Astrocyte (in vitro differentiated cells and primary cell): ENCODE measurements at regions not wholly inside any gene's neighbourhood (a gene's known extent, or its start where the extent isn't known, plus 50 kb on each side); places are given as distances from the start of the nearest gene placed in this dataset.

Experiments
- DNase-seq: peaks from one replicate; pipeline ENCODE4 v3.0.0-alpha.2; 2010; ENCODE audit warnings: low read depth
- FAIRE-seq: peaks from 2 replicates; lab custom pipeline; 2011; peaks lifted over from hg19 to GRCh38; lab: Jason Lieb, UNC
- H2AFZ ChIP-seq: 2 replicates; pipeline ENCODE4 v1.6.0; 2012; ENCODE audit warnings: low read depth, low read length, inconsistent platforms
- H3K27ac ChIP-seq: 2 replicates; pipeline ENCODE4 v1.5.1; 2011; ENCODE audit warnings: low read depth, low read length, inconsistent platforms
- H3K27me3 ChIP-seq: 2 replicates; pipeline ENCODE4 v1.6.0; 2011; ENCODE audit warnings: low read length, inconsistent platforms; ENCODE audit not compliant: insufficient read depth
- H3K36me3 ChIP-seq: 2 replicates; pipeline ENCODE4 v1.5.1; 2011; ENCODE audit warnings: low read length, inconsistent platforms; ENCODE audit not compliant: insufficient read depth
- H3K4me1 ChIP-seq: 2 replicates; pipeline ENCODE4 v1.5.1; 2011; ENCODE audit warnings: low read length, inconsistent platforms; ENCODE audit not compliant: insufficient read depth
- H3K4me2 ChIP-seq: 2 replicates; pipeline ENCODE4 v1.6.0; 2012; ENCODE audit warnings: low read length, inconsistent platforms
- H3K4me3 ChIP-seq: 2 replicates; pipeline ENCODE4 v1.5.1; 2011; ENCODE audit warnings: low read depth, mild to moderate bottlenecking, low read length, inconsistent platforms; ENCODE audit not compliant: insufficient read depth
- H3K79me2 ChIP-seq: 2 replicates; pipeline ENCODE4 v1.6.0; 2012; ENCODE audit warnings: mild to moderate bottlenecking, low read length, inconsistent platforms; ENCODE audit not compliant: insufficient read depth
- H3K9ac ChIP-seq: 2 replicates; pipeline ENCODE4 v1.6.0; 2012; ENCODE audit warnings: mild to moderate bottlenecking, low read length, inconsistent platforms
- H3K9me3 ChIP-seq: 2 replicates; pipeline ENCODE4 v1.5.1; 2012; ENCODE audit warnings: low read depth, mild to moderate bottlenecking, low read length, inconsistent platforms; ENCODE audit not compliant: insufficient read depth
- H4K20me1 ChIP-seq: 2 replicates; pipeline ENCODE4 v1.6.0; 2012; ENCODE audit warnings: low read length, inconsistent platforms; ENCODE audit not compliant: insufficient read depth
- H3K27ac Mint-ChIP-seq: one replicate; pipeline ENCODE4 v1.8.0; 2021; ENCODE audit warnings: mild to moderate bottlenecking, mixed read lengths; ENCODE audit not compliant: unreplicated experiment
- H3K27me3 Mint-ChIP-seq: one replicate; pipeline ENCODE4 v1.8.0; 2021; ENCODE audit warnings: low read depth, mixed read lengths; ENCODE audit not compliant: unreplicated experiment
- H3K36me3 Mint-ChIP-seq: one replicate; pipeline ENCODE4 v1.8.0; 2021; ENCODE audit warnings: low read depth, mixed read lengths; ENCODE audit not compliant: unreplicated experiment
- H3K4me1 Mint-ChIP-seq: one replicate; pipeline ENCODE4 v1.8.0; 2021; ENCODE audit warnings: low read depth, mixed read lengths; ENCODE audit not compliant: unreplicated experiment
- H3K4me3 Mint-ChIP-seq: one replicate; pipeline ENCODE4 v1.8.0; 2021; ENCODE audit warnings: mild to moderate bottlenecking, moderate library complexity, mixed read lengths; ENCODE audit not compliant: unreplicated experiment
- H3K9me3 Mint-ChIP-seq: one replicate; pipeline ENCODE4 v1.8.0; 2021; ENCODE audit warnings: mild to moderate bottlenecking, mixed read lengths; ENCODE audit not compliant: unreplicated experiment
- EZH2 ChIP-seq: IDR thresholded peaks from 2 replicates; pipeline ENCODE4 v1.6.1; 2012; ENCODE audit warnings: mild to moderate bottlenecking, low read length, inconsistent platforms; ENCODE audit not compliant: insufficient read depth
- TF ChIP-seq, protein P1 (sequence below): IDR thresholded peaks from 2 replicates; pipeline ENCODE4 v1.5.1; 2011; ENCODE audit warnings: low read depth, mild to moderate bottlenecking, inconsistent platforms, low read length, moderate library complexity; ENCODE audit not compliant: insufficient read depth

DNA sequence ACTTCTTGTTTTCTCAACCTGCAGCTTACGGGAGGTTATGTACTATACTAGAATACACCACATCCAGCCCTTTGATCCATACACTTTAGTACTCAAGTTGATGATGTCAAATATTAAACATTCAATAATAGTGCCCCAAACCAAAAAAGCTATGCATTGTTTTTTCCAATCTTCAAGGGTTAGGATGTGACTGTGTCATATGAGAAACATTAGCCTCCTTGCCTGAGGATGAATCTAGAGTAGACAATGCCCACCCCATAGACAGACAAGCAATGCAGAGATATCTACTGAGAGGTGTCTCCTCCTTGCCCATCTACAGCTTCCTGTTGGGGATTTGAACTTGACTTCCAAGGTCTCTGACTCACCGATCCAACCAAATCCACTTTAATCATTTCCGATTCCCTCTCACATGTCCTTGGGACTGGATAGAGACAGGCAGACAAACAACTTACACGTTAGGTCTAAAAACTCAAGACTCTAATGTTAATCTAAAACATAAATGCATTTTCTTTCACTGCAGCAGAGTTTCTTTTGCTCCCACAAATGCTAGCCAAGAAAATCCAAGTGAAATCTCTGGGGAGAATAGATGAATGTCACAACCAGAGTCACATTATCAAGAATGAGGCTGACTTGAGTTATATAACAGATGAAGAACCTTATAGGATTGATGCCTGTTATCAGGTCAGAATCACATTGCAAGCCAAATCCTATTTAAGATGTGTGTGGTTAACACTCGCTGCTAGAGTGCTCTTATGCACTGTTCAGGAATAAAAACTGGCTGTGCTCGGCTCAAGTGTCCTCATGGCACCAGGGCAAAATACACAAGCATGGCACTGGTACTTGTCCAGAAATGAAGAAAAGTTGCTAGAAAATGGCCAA is 75.5 kb upstream of the TNFAIP3 start:
- H3K27ac Mint-ChIP-seq = no peak overlapping the region
- Histone ChIP-seq H3K4me1 (peaks cover 5% of the 10 kb centered on the region), H3K27me3 (no peaks in the 10 kb centered on the region), H3K9me3 (no peaks in the 10 kb centered on the region), H3K4me2 (no peak overlapping the region), H3K79me2 (no peaks in the 10 kb centered on the region), H2AFZ (no peak overlapping the region), H4K20me1 (no peaks in the 10 kb centered on the region), H3K4me3 (no peak overlapping the region), H3K36me3 (no peaks in the 10 kb centered on the region), H3K9ac (no peak overlapping the region), H3K27ac (no peak overlapping the region)
- FAIRE-seq = no peak
- H3K27me3 Mint-ChIP-seq = no peaks in the 10 kb centered on the region
- no peaks in the 10 kb centered on the region for H3K36me3 Mint-ChIP-seq
- H3K4me1 Mint-ChIP-seq = peaks cover 4% of the 10 kb centered on the region
- no peak overlapping the region for H3K4me3 Mint-ChIP-seq
- no peaks in the 10 kb centered on the region for H3K9me3 Mint-ChIP-seq
- no peak for DNase-seq
- TF ChIP-seq, protein P1, sequence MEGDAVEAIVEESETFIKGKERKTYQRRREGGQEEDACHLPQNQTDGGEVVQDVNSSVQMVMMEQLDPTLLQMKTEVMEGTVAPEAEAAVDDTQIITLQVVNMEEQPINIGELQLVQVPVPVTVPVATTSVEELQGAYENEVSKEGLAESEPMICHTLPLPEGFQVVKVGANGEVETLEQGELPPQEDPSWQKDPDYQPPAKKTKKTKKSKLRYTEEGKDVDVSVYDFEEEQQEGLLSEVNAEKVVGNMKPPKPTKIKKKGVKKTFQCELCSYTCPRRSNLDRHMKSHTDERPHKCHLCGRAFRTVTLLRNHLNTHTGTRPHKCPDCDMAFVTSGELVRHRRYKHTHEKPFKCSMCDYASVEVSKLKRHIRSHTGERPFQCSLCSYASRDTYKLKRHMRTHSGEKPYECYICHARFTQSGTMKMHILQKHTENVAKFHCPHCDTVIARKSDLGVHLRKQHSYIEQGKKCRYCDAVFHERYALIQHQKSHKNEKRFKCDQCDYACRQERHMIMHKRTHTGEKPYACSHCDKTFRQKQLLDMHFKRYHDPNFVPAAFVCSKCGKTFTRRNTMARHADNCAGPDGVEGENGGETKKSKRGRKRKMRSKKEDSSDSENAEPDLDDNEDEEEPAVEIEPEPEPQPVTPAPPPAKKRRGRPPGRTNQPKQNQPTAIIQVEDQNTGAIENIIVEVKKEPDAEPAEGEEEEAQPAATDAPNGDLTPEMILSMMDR = no peak
- TF ChIP-seq EZH2 = no peak

DNA sequence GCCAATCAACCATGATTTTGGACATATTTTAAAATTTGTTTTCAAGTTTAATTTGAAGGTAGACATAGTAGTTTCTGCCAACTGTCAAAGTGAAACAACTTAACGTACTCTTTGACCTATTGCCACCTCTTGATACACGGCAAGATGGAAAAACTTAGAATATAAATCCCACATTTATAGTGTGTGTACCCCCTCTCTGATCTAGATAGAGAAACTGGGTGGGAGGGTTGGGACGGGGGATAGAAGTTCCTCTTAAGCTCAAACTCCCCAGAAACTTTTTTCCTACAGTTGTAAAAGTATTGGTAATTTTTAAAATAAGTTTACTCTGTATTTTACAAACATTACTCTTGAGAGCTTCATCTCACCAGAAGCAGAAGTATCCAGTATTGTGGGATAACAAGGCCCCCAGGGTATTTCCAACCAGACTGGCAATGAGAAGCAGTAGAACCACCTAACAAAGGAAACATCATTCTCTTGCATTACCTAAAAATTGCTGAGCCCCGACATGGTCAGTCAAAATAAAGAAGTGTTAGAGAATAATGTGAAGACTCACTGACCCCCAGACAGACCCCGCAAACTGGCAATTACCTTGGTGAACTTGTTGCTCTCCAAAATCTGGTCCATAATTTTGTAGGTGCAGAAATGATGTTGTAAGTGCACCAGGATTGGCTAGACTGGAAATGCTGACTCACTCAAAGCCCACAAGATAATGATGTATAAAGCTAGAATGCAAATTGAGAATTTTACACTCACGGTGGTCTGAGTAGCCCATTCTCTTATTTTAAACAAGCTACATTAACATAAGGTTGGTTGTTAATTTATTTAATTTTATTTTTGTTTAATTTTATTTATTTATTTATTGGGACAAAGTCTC is 74.7 kb upstream of the TNFAIP3 start:
- FAIRE-seq = no peak

More for the DNA sequence above, 74.7 kb upstream of the TNFAIP3 start:
- H3K36me3 Mint-ChIP-seq = no peaks in the 10 kb centered on the region
- no peak overlapping the region for H3K27ac Mint-ChIP-seq
- peaks cover 4% of the 10 kb centered on the region for H3K4me1 Mint-ChIP-seq
- no peak for DNase-seq
- H2AFZ ChIP-seq = no peak overlapping the region
- no peaks in the 10 kb centered on the region for H3K27me3 ChIP-seq
- no peak overlapping the region for H3K4me3 Mint-ChIP-seq
- H3K27me3 Mint-ChIP-seq = no peaks in the 10 kb centered on the region
- no peaks in the 10 kb centered on the region for H3K9me3 Mint-ChIP-seq
- H3K4me1 ChIP-seq = peaks cover 5% of the 10 kb centered on the region
- no peak overlapping the region for H3K9ac ChIP-seq
- no peaks in the 10 kb centered on the region for H3K79me2 ChIP-seq
- H4K20me1 ChIP-seq = no peaks in the 10 kb centered on the region
- H3K4me2 ChIP-seq = no peak overlapping the region
- H3K9me3 ChIP-seq = no peaks in the 10 kb centered on the region
- no peak overlapping the region for H3K4me3 ChIP-seq
- H3K27ac ChIP-seq = no peak overlapping the region
- no peaks in the 10 kb centered on the region for H3K36me3 ChIP-seq
- TF ChIP-seq, protein P1 = no peak
- no peak for TF ChIP-seq EZH2
